ENCODE measurements at regions not wholly inside any gene's neighbourhood (a gene's known extent, or its start where the extent isn't known, plus 50 kb on each side); places are given as distances from the start of the nearest gene placed in this dataset.

DNA sequence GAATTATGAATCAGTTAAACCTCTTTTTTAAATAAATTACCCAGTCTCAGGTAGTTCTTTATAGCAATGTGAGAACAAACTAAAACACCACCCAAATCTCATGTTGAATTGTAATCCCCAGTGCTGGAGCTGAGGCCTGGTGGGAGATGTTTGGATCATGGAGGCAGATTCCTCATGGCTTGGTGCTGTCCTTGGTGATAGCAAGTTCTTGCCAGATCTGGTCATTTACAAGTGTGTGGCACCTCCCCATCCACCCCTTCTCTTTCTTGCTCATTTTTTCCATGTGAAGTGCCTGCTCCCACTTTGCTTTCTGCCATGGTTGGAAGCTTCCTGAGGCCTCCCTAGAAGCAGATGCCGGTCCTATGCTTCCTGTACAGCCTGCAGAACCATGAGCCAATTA, 102.1 kb upstream of the ANO4 start:
- TF ChIP-seq POLR2A (IDR thresholded peaks at IDR 0.05) (no peak), POLR2AphosphoS5 (IDR thresholded peaks at IDR 0.05) (no peak)
- TF ChIP-seq, protein P1, sequence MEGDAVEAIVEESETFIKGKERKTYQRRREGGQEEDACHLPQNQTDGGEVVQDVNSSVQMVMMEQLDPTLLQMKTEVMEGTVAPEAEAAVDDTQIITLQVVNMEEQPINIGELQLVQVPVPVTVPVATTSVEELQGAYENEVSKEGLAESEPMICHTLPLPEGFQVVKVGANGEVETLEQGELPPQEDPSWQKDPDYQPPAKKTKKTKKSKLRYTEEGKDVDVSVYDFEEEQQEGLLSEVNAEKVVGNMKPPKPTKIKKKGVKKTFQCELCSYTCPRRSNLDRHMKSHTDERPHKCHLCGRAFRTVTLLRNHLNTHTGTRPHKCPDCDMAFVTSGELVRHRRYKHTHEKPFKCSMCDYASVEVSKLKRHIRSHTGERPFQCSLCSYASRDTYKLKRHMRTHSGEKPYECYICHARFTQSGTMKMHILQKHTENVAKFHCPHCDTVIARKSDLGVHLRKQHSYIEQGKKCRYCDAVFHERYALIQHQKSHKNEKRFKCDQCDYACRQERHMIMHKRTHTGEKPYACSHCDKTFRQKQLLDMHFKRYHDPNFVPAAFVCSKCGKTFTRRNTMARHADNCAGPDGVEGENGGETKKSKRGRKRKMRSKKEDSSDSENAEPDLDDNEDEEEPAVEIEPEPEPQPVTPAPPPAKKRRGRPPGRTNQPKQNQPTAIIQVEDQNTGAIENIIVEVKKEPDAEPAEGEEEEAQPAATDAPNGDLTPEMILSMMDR (IDR thresholded peaks at IDR 0.05): no peak

All from prostate gland (tissue), 2 donors.